ENCODE measurements at regions not wholly inside any gene's neighbourhood (a gene's known extent, or its start where the extent isn't known, plus 50 kb on each side); places are given as distances from the start of the nearest gene placed in this dataset.

GRCh38 chr5:53357439-53357838 is 123.0 kb upstream of the FST start:
- TF ChIP-seq, protein P1, sequence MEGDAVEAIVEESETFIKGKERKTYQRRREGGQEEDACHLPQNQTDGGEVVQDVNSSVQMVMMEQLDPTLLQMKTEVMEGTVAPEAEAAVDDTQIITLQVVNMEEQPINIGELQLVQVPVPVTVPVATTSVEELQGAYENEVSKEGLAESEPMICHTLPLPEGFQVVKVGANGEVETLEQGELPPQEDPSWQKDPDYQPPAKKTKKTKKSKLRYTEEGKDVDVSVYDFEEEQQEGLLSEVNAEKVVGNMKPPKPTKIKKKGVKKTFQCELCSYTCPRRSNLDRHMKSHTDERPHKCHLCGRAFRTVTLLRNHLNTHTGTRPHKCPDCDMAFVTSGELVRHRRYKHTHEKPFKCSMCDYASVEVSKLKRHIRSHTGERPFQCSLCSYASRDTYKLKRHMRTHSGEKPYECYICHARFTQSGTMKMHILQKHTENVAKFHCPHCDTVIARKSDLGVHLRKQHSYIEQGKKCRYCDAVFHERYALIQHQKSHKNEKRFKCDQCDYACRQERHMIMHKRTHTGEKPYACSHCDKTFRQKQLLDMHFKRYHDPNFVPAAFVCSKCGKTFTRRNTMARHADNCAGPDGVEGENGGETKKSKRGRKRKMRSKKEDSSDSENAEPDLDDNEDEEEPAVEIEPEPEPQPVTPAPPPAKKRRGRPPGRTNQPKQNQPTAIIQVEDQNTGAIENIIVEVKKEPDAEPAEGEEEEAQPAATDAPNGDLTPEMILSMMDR (IDR thresholded peaks at IDR 0.05; ENCODE audit: low read length): no peak
- no peak for TF ChIP-seq EZH2 (IDR thresholded peaks at IDR 0.05; ENCODE audit: borderline replicate concordance, low read length)
- no peak overlapping the region for H3K27ac ChIP-seq (ENCODE audit: low read depth, low read length, poor library complexity, severe bottlenecking)
- H3K9me3 ChIP-seq (ENCODE audit: low read length): no peaks in the 10 kb centered on the region
- H2AFZ ChIP-seq (ENCODE audit: low read length): no peak overlapping the region
- no peaks in the 10 kb centered on the region for H3K36me3 ChIP-seq (ENCODE audit: insufficient read depth, low read length)
- no peak overlapping the region for H3K9ac ChIP-seq (ENCODE audit: low read length)
- H4K20me1 ChIP-seq (ENCODE audit: insufficient read depth, low read length): no peaks in the 10 kb centered on the region
- no peaks in the 10 kb centered on the region for H3F3A ChIP-seq (ENCODE audit: insufficient read depth, low read length)
- no peaks in the 10 kb centered on the region for H3K4me1 ChIP-seq (ENCODE audit: insufficient read depth, low read length, severe bottlenecking)
- no peaks in the 10 kb centered on the region for H3K27me3 ChIP-seq (ENCODE audit: insufficient read depth, low read length)
- H3K9me2 ChIP-seq (ENCODE audit: low read depth, low read length): no peaks in the 10 kb centered on the region
- no peak overlapping the region for H3K4me3 ChIP-seq (ENCODE audit: low read depth, low read length, poor library complexity, severe bottlenecking)
- no peak overlapping the region for H3K4me2 ChIP-seq (ENCODE audit: low read length)
- H3K79me2 ChIP-seq (ENCODE audit: insufficient read depth, low read length): no peaks in the 10 kb centered on the region

DNA sequence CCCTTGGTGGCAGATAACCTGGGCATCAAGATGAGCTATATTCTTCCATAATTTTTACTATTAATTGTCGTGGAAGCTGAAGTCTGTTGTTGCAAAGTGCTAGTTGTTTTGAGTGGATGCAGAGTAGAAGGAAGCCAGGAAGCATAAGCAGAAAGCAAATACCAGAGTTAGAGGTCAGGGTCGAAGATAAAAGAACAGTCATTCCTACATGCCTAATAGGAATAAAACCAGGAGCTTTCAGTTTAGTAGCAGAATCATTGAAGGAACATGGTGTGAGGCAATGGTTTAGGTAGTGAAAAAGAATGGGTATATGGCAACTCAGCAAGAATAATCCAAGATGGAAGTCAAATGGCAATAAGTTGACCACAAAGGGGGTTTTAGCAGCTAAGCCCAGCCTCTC is 121.6 kb upstream of the FST start:
- Histone ChIP-seq H3K27me3 (ENCODE audit: insufficient read depth, low read length) (no peaks in the 10 kb centered on the region), H3F3A (ENCODE audit: insufficient read depth, low read length) (no peaks in the 10 kb centered on the region), H3K79me2 (ENCODE audit: insufficient read depth, low read length) (no peaks in the 10 kb centered on the region), H3K27ac (ENCODE audit: low read depth, low read length, poor library complexity, severe bottlenecking) (no peak overlapping the region), H3K9me3 (ENCODE audit: low read length) (no peaks in the 10 kb centered on the region), H4K20me1 (ENCODE audit: insufficient read depth, low read length) (no peaks in the 10 kb centered on the region), H2AFZ (ENCODE audit: low read length) (no peak overlapping the region), H3K4me3 (ENCODE audit: low read depth, low read length, poor library complexity, severe bottlenecking) (no peak overlapping the region), H3K9ac (ENCODE audit: low read length) (no peak overlapping the region), H3K4me1 (ENCODE audit: insufficient read depth, low read length, severe bottlenecking) (no peaks in the 10 kb centered on the region), H3K4me2 (ENCODE audit: low read length) (no peak overlapping the region), H3K36me3 (ENCODE audit: insufficient read depth, low read length) (no peaks in the 10 kb centered on the region), H3K9me2 (ENCODE audit: low read depth, low read length) (no peaks in the 10 kb centered on the region)
- no peak for TF ChIP-seq EZH2 (IDR thresholded peaks at IDR 0.05; ENCODE audit: borderline replicate concordance, low read length)
- TF ChIP-seq, protein P1 (IDR thresholded peaks at IDR 0.05; ENCODE audit: low read length): no peak

- no peaks in the 10 kb centered on the region for H3K36me3 ChIP-seq (ENCODE audit: insufficient read depth, low read length)
- H3K79me2 ChIP-seq (ENCODE audit: insufficient read depth, low read length): no peaks in the 10 kb centered on the region
- H3K9ac ChIP-seq (ENCODE audit: low read length): no peak overlapping the region
- no peak overlapping the region for H3K4me3 ChIP-seq (ENCODE audit: low read depth, low read length, poor library complexity, severe bottlenecking)
- no peak overlapping the region for H3K4me2 ChIP-seq (ENCODE audit: low read length)
- no peaks in the 10 kb centered on the region for H3K9me2 ChIP-seq (ENCODE audit: low read depth, low read length)
- no peaks in the 10 kb centered on the region for H3K27me3 ChIP-seq (ENCODE audit: insufficient read depth, low read length)
- no peaks in the 10 kb centered on the region for H4K20me1 ChIP-seq (ENCODE audit: insufficient read depth, low read length)
- no peak overlapping the region for H2AFZ ChIP-seq (ENCODE audit: low read length)
- H3K9me3 ChIP-seq (ENCODE audit: low read length): no peaks in the 10 kb centered on the region
- no peaks in the 10 kb centered on the region for H3F3A ChIP-seq (ENCODE audit: insufficient read depth, low read length)
- no peaks in the 10 kb centered on the region for H3K4me1 ChIP-seq (ENCODE audit: insufficient read depth, low read length, severe bottlenecking)
- H3K27ac ChIP-seq (ENCODE audit: low read depth, low read length, poor library complexity, severe bottlenecking): no peak overlapping the region
- TF ChIP-seq, protein P1 (IDR thresholded peaks at IDR 0.05; ENCODE audit: low read length): no peak
- TF ChIP-seq EZH2 (IDR thresholded peaks at IDR 0.05; ENCODE audit: borderline replicate concordance, low read length): no peak
Observed at GRCh38 chr5:53359916-53360517, 120.4 kb upstream of the FST start.
